SK-N-SH (cell line): ENCODE measurements at regions not wholly inside any gene's neighbourhood (a gene's known extent, or its start where the extent isn't known, plus 50 kb on each side); places are given as distances from the start of the nearest gene placed in this dataset.

Source experiments
- CTCF ChIA-PET: fragments of 300-600, 350-600 bp; formaldehyde crosslinking; extraction: SDS; loops from one replicate; lab custom pipeline; 2021; lab: Yijun Ruan, JAX
- POLR2A ChIA-PET: fragments of 350-600 bp; sonication (Branson Sonifier 250); formaldehyde crosslinking; extraction: SDS; loops from one replicate; lab custom pipeline; 2020; ENCODE audit warnings: antibody characterized with exemption, inconsistent platforms; lab: Yijun Ruan, JAX
- DNase-seq: peaks from one replicate; pipeline ENCODE4 v3.0.0; 2012
- H2AFZ ChIP-seq: fragments of 200-600 bp; sonication (generic); 2 replicates; pipeline ENCODE4 v1.8.1; 2016; ENCODE audit warnings: antibody characterized with exemption, mild to moderate bottlenecking, low read depth
- H3F3A ChIP-seq: fragments of 200-600 bp; sonication (generic); replicated peaks from 2 replicates; pipeline ENCODE3; 2016; ENCODE audit warnings: antibody characterized with exemption, mild to moderate bottlenecking; ENCODE audit not compliant: insufficient read depth
- H3K27ac ChIP-seq, 2 experiments: fragments of 200-500 bp in 1 of 2; fragments of 200-600 bp in 1 of 2; sonication (Bioruptor generic) in 1 of 2; sonication (generic), shearing (Covaris generic) in 1 of 2; 2 replicates each; pipeline versions ENCODE4 v1.5.1 to v1.6.1; 2014 to 2016; ENCODE audit warnings: low read depth in 2 of 2, inconsistent platforms in 1 of 2, low read length in 1 of 2, mild to moderate bottlenecking in 1 of 2, mixed read lengths in 1 of 2
- H3K27me3 ChIP-seq: fragments of 200-600 bp; sonication (generic), shearing (Covaris generic); 2 replicates; pipeline ENCODE4 v1.6.1; 2016; ENCODE audit warnings: mixed run types; ENCODE audit not compliant: insufficient read depth
- H3K36me3 ChIP-seq, 2 experiments: fragments of 200-500 bp in 1 of 2; fragments of 200-600 bp in 1 of 2; sonication (Bioruptor generic) in 1 of 2; sonication (generic) in 1 of 2; replicated peaks in 1 of 2; 2 replicates each; pipeline versions ENCODE3 to v1.5.1; 2014 to 2016; ENCODE audit warnings: low read length in 1 of 2, mild to moderate bottlenecking in 1 of 2; ENCODE audit not compliant: insufficient read depth in 2 of 2, control insufficient read depth in 1 of 2
- H3K4me1 ChIP-seq, 2 experiments: fragments of 200-500 bp in 1 of 2; fragments of 200-600 bp in 1 of 2; sonication (Bioruptor generic) in 1 of 2; sonication (generic), shearing (Covaris generic) in 1 of 2; 2 replicates each; pipeline versions ENCODE4 v1.5.1 to v1.6.1; 2014 to 2016; ENCODE audit warnings: low read depth in 1 of 2, low read length in 1 of 2, mixed run types in 1 of 2; ENCODE audit not compliant: insufficient read depth in 2 of 2, control insufficient read depth in 1 of 2
- H3K4me2 ChIP-seq: fragments of 200-600 bp; sonication (generic), shearing (Covaris generic); 2 replicates; pipeline ENCODE4 v1.6.1; 2017; ENCODE audit warnings: mixed run types
- H3K4me3 ChIP-seq, 2 experiments: fragments of 200-500 bp in 1 of 2; fragments of 200-600 bp in 1 of 2; sonication (Bioruptor generic) in 1 of 2; sonication (generic), shearing (Covaris generic) in 1 of 2; 2 replicates each; pipeline versions ENCODE4 v1.5.1 to v1.8.1; 2014 to 2016; ENCODE audit warnings: low read depth in 2 of 2, inconsistent platforms in 1 of 2, low read length in 1 of 2, mild to moderate bottlenecking in 1 of 2, mixed read lengths in 1 of 2, moderate library complexity in 1 of 2
- H3K79me2 ChIP-seq: fragments of 200-600 bp; sonication (generic); 2 replicates; pipeline ENCODE4 v1.8.1; 2017; ENCODE audit warnings: mild to moderate bottlenecking; ENCODE audit not compliant: insufficient read depth
- H3K9ac ChIP-seq: fragments of 200-600 bp; sonication (generic); 2 replicates; pipeline ENCODE4 v1.6.1; 2017; ENCODE audit warnings: mixed run types
- H3K9me2 ChIP-seq: fragments of 200-600 bp; sonication (generic); 2 replicates; pipeline ENCODE4 v1.6.1; 2017; ENCODE audit warnings: mixed run types
- H3K9me3 ChIP-seq: fragments of 200-600 bp; sonication (generic); 2 replicates; pipeline ENCODE4 v1.6.1; 2017; ENCODE audit warnings: mixed run types, mild to moderate bottlenecking, moderate library complexity
- H4K20me1 ChIP-seq: fragments of 200-600 bp; sonication (generic); 2 replicates; pipeline ENCODE4 v1.6.1; 2017; ENCODE audit warnings: mild to moderate bottlenecking, mixed run types; ENCODE audit not compliant: insufficient read depth
- CTCF ChIP-seq: fragments of 200-600 bp; sonication (generic); IDR thresholded peaks from 2 replicates; pipeline ENCODE4 v1.6.1; 2017; ENCODE audit warnings: antibody characterized with exemption, mild to moderate bottlenecking, moderate library complexity
- EZH2phosphoT487 ChIP-seq: fragments of 200-600 bp; sonication (generic); IDR thresholded peaks from 2 replicates; pipeline ENCODE4 v1.6.1; 2017; ENCODE audit warnings: low read depth, mixed run types, mild to moderate bottlenecking, antibody characterized with exemption, moderate library complexity, borderline replicate concordance
- FOSL2 ChIP-seq: IDR thresholded peaks from 2 replicates; pipeline ENCODE4 v1.4.0; 2012; ENCODE audit warnings: low read depth, mild to moderate bottlenecking, moderate library complexity, borderline replicate concordance
- FOXJ3 ChIP-seq: sonication (generic); formaldehyde crosslinking; IDR thresholded peaks from 2 replicates; pipeline ENCODE4 v1.5.1; 2020; ENCODE audit warnings: mild to moderate bottlenecking, missing genetic modification reagents
- MEF2A ChIP-seq: IDR thresholded peaks from 2 replicates; pipeline ENCODE4 v1.4.0; 2012; ENCODE audit warnings: low read depth, borderline replicate concordance
- MXI1 ChIP-seq: IDR thresholded peaks from 2 replicates; pipeline ENCODE4 v1.6.1; 2012; ENCODE audit warnings: mild to moderate bottlenecking, low read depth, low read length, improper control_type of control experiment
- PBX3 ChIP-seq: IDR thresholded peaks from 2 replicates; pipeline ENCODE4; 2012
- REST ChIP-seq: IDR thresholded peaks from 2 replicates; pipeline ENCODE4 v1.6.1; 2012; ENCODE audit warnings: mild to moderate bottlenecking, low read depth, low read length, moderate library complexity
- SIN3A ChIP-seq: IDR thresholded peaks from 2 replicates; pipeline ENCODE4 v1.6.1; 2012; ENCODE audit warnings: low read depth, mild to moderate bottlenecking, low read length, moderate library complexity, borderline replicate concordance
- TAF1 ChIP-seq: IDR thresholded peaks from 2 replicates; pipeline ENCODE4 v1.6.1; 2012; ENCODE audit warnings: low read depth, mild to moderate bottlenecking, low read length, moderate library complexity, borderline replicate concordance
- TEAD4 ChIP-seq: IDR thresholded peaks from 2 replicates; pipeline ENCODE4 v1.4.0; 2012; ENCODE audit warnings: mild to moderate bottlenecking, borderline replicate concordance; ENCODE audit not compliant: insufficient read depth
- YY1 ChIP-seq: IDR thresholded peaks from 2 replicates; pipeline ENCODE4 v1.4.0; 2012; ENCODE audit warnings: low read depth, mild to moderate bottlenecking
- ZBTB33 ChIP-seq: IDR thresholded peaks from 2 replicates; pipeline ENCODE4 v1.4.0; 2012; ENCODE audit warnings: low read depth, borderline replicate concordance
- WGBS: methylation state at CpG from one replicate; pipeline ENCODE4 v1.1.6; 2017; ENCODE audit warnings: low lambda C conversion rate; 5-methylcytosine and 5-hydroxymethylcytosine counted together

GRCh38 chr3:18649666-18650363 lies 224.7 kb upstream of the SATB1 start:
- Histone ChIP-seq H3K4me2 (no peak overlapping the region), H3K4me3 (no peak overlapping the region), H3K27ac (no peak overlapping the region), H3K27me3 (no peaks in the 10 kb centered on the region), H3K9ac (no peak overlapping the region), H3K9me2 (no peaks in the 10 kb centered on the region), H3K9me3 (no peaks in the 10 kb centered on the region), H3K4me1 (no peaks in the 10 kb centered on the region), H2AFZ (no peak overlapping the region), H3F3A (no peaks in the 10 kb centered on the region), H3K79me2 (no peaks in the 10 kb centered on the region), H4K20me1 (no peaks in the 10 kb centered on the region), H3K36me3 (no peaks in the 10 kb centered on the region)
- ChIA-PET CTCF (no interaction called here), POLR2A (no interaction called here)
- TF ChIP-seq ZBTB33 (no peak), REST (no peak), MXI1 (no peak), TAF1 (no peak), PBX3 (no peak)
- no peak for DNase-seq
- WGBS = 25% methylated on average over 4 of the region's 4 CpGs

GRCh38 chr3:18648868-18649462 lies 223.8 kb upstream of the SATB1 start:
- CTCF ChIA-PET = no interaction called here
- H2AFZ ChIP-seq = no peak overlapping the region
- POLR2A ChIA-PET = no interaction called here
- no peaks in the 10 kb centered on the region for H4K20me1 ChIP-seq
- H3K27ac ChIP-seq = no peak overlapping the region
- H3K36me3 ChIP-seq = no peaks in the 10 kb centered on the region
- H3K4me1 ChIP-seq = no peaks in the 10 kb centered on the region
- no peak for DNase-seq
- no peaks in the 10 kb centered on the region for H3K27me3 ChIP-seq
- no peaks in the 10 kb centered on the region for H3K79me2 ChIP-seq
- no peak overlapping the region for H3K4me3 ChIP-seq
- H3K4me2 ChIP-seq = no peak overlapping the region
- no peaks in the 10 kb centered on the region for H3F3A ChIP-seq
- no peak overlapping the region for H3K9ac ChIP-seq
- H3K9me2 ChIP-seq = no peaks in the 10 kb centered on the region
- 0% methylated on average over 1 of the region's 1 CpG for WGBS
- H3K9me3 ChIP-seq = no peaks in the 10 kb centered on the region
- TF ChIP-seq EZH2phosphoT487 (no peak), PBX3 (no peak), SIN3A (no peak), FOXJ3 (CRISPR knock-in tag) (no peak), YY1 (no peak), FOSL2 (no peak), TEAD4 (no peak), MEF2A (no peak), CTCF (no peak)
